GM23248 (cell line): ENCODE measurements at regions not wholly inside any gene's neighbourhood (a gene's known extent, or its start where the extent isn't known, plus 50 kb on each side); places are given as distances from the start of the nearest gene placed in this dataset.

Experiments used
- DNase-seq: peaks from one replicate; pipeline ENCODE4 v3.0.0-alpha.2; 2015
- H2AFZ ChIP-seq: fragments of 200-600 bp; sonication (generic); 2 replicates; pipeline ENCODE4 v1.6.1; 2016; ENCODE audit warnings: antibody characterized with exemption
- H3F3A ChIP-seq: fragments of 200-600 bp; sonication (generic); 2 replicates; pipeline ENCODE4 v1.6.1; 2016; ENCODE audit warnings: mild to moderate bottlenecking, antibody characterized with exemption, mixed run types; ENCODE audit not compliant: insufficient read depth
- H3K27ac ChIP-seq: fragments of 200-600 bp; sonication (generic); 2 replicates; pipeline ENCODE4 v1.5.1; 2016; ENCODE audit warnings: mild to moderate bottlenecking
- H3K27me3 ChIP-seq: fragments of 200-600 bp; sonication (generic); replicated peaks from 2 replicates; pipeline ENCODE4 v1.6.1; 2016; ENCODE audit warnings: mild to moderate bottlenecking; ENCODE audit not compliant: insufficient read depth
- H3K36me3 ChIP-seq: fragments of 200-600 bp; sonication (generic); 2 replicates; pipeline ENCODE4 v1.6.1; 2016; ENCODE audit warnings: low read depth, mild to moderate bottlenecking
- H3K4me1 ChIP-seq: fragments of 200-600 bp; sonication (generic); 2 replicates; pipeline ENCODE4 v1.6.1; 2016; ENCODE audit warnings: mild to moderate bottlenecking; ENCODE audit not compliant: insufficient read depth
- H3K4me2 ChIP-seq: fragments of 200-600 bp; sonication (generic); one replicate; pipeline ENCODE4 v1.6.1; 2016; ENCODE audit warnings: mild to moderate bottlenecking; ENCODE audit not compliant: unreplicated experiment
- H3K4me3 ChIP-seq: fragments of 200-600 bp; sonication (generic); 2 replicates; pipeline ENCODE4 v1.5.1; 2016; ENCODE audit warnings: mild to moderate bottlenecking
- H3K79me2 ChIP-seq: fragments of 200-600 bp; sonication (generic); 2 replicates; pipeline ENCODE4 v1.6.1; 2016; ENCODE audit warnings: mild to moderate bottlenecking; ENCODE audit not compliant: insufficient read depth
- H3K9ac ChIP-seq: fragments of 200-600 bp; sonication (generic); 2 replicates; pipeline ENCODE4 v1.6.1; 2016; ENCODE audit warnings: mild to moderate bottlenecking
- H3K9me2 ChIP-seq: fragments of 200-600 bp; sonication (generic); 2 replicates; pipeline ENCODE4 v1.6.1; 2016; ENCODE audit warnings: mixed run types, mild to moderate bottlenecking, moderate library complexity; ENCODE audit not compliant: insufficient read depth
- H3K9me3 ChIP-seq: fragments of 200-600 bp; sonication (generic); one replicate; pipeline ENCODE4 v1.6.1; 2017; ENCODE audit warnings: low read depth
- H4K20me1 ChIP-seq: fragments of 200-600 bp; sonication (generic); 2 replicates; pipeline ENCODE4 v1.6.0; 2016; ENCODE audit not compliant: insufficient read depth
- EZH2 ChIP-seq: fragments of 200-600 bp; sonication (generic); IDR thresholded peaks from 2 replicates; pipeline ENCODE4 v1.6.1; 2018; ENCODE audit warnings: antibody characterized with exemption, mild to moderate bottlenecking; ENCODE audit not compliant: insufficient read depth, poor library complexity, severe bottlenecking
- EZH2phosphoT487 ChIP-seq: fragments of 200-600 bp; sonication (generic); IDR thresholded peaks from 2 replicates; pipeline ENCODE4 v1.6.1; 2018; ENCODE audit warnings: antibody characterized with exemption, moderate library complexity, mild to moderate bottlenecking, low read depth; ENCODE audit not compliant: insufficient read depth
- WGBS, 2 experiments: methylation state at CpG; one replicate each; pipeline ENCODE4 v1.1.6; 2015 to 2017; ENCODE audit warnings: low lambda C conversion rate in 2 of 2, low coverage in 1 of 2; ENCODE audit errors: missing lambda C conversion rate in 2 of 2; 5-methylcytosine and 5-hydroxymethylcytosine counted together
- in situ Hi-C: fragments of 300-500 bp; cut with MboI; formaldehyde crosslinking; loops from 2 replicates; pipeline ENCODE4 v1.15.0; 2020

GRCh38 chr20:48455651-48456365, 372.0 kb downstream of the PREX1 start:
- in situ Hi-C loops: no loop called here
- no peak for TF ChIP-seq EZH2
- TF ChIP-seq EZH2phosphoT487: no peak
- H3K4me3 ChIP-seq: no peak overlapping the region
- H4K20me1 ChIP-seq: no peaks in the 10 kb centered on the region
- H3K9me3 ChIP-seq: no peaks in the 10 kb centered on the region
- H3K27ac ChIP-seq: no peak overlapping the region
- no peak overlapping the region for H3K4me2 ChIP-seq
- no peak overlapping the region for H3K9ac ChIP-seq
- H2AFZ ChIP-seq: no peak overlapping the region
- H3K9me2 ChIP-seq: no peaks in the 10 kb centered on the region
- H3K36me3 ChIP-seq: no peaks in the 10 kb centered on the region
- 44 to 45% methylated on average over 16 of the region's 16 CpGs for WGBS, 2 experiments
- H3K79me2 ChIP-seq: no peaks in the 10 kb centered on the region
- H3F3A ChIP-seq: no peaks in the 10 kb centered on the region
- DNase-seq: no peak
- no peaks in the 10 kb centered on the region for H3K4me1 ChIP-seq
- H3K27me3 ChIP-seq: no peaks in the 10 kb centered on the region

GRCh38 chr20:48454671-48455490, 372.9 kb downstream of the PREX1 start:
- H3K79me2 ChIP-seq: no peaks in the 10 kb centered on the region
- no peak overlapping the region for H3K27ac ChIP-seq
- in situ Hi-C loops: no loop called here
- TF ChIP-seq EZH2phosphoT487: no peak
- TF ChIP-seq EZH2: no peak
- no peak overlapping the region for H2AFZ ChIP-seq
- no peak overlapping the region for H3K4me2 ChIP-seq
- WGBS, 2 experiments: 31 to 32% methylated on average over 11 to 14 of the region's 14 CpGs
- no peaks in the 10 kb centered on the region for H3K27me3 ChIP-seq
- no peaks in the 10 kb centered on the region for H4K20me1 ChIP-seq
- no peaks in the 10 kb centered on the region for H3F3A ChIP-seq
- no peaks in the 10 kb centered on the region for H3K9me3 ChIP-seq
- no peaks in the 10 kb centered on the region for H3K4me1 ChIP-seq
- no peaks in the 10 kb centered on the region for H3K9me2 ChIP-seq
- H3K4me3 ChIP-seq: no peak overlapping the region
- no peak overlapping the region for H3K9ac ChIP-seq
- DNase-seq: no peak
- no peaks in the 10 kb centered on the region for H3K36me3 ChIP-seq

- no peaks in the 10 kb centered on the region for H3K27me3 ChIP-seq
- no peak overlapping the region for H3K9ac ChIP-seq
- no peaks in the 10 kb centered on the region for H3F3A ChIP-seq
- no peak overlapping the region for H3K4me2 ChIP-seq
- no peaks in the 10 kb centered on the region for H3K4me1 ChIP-seq
- H3K4me3 ChIP-seq: no peak overlapping the region
- H3K9me2 ChIP-seq: no peaks in the 10 kb centered on the region
- WGBS, 2 experiments: 69 to 73% methylated on average over 15 of the region's 15 CpGs
- no peak overlapping the region for H2AFZ ChIP-seq
- H3K27ac ChIP-seq: no peak overlapping the region
- DNase-seq: no peak
- in situ Hi-C loops: no loop called here
- no peaks in the 10 kb centered on the region for H4K20me1 ChIP-seq
- H3K79me2 ChIP-seq: no peaks in the 10 kb centered on the region
- no peaks in the 10 kb centered on the region for H3K36me3 ChIP-seq
- H3K9me3 ChIP-seq: no peaks in the 10 kb centered on the region
- TF ChIP-seq EZH2phosphoT487 (no peak), EZH2 (no peak)
These were observed 374.2 kb downstream of the PREX1 start for GRCh38 chr20:48453477-48454093.

GRCh38 chr20:48451401-48451800, 376.4 kb downstream of the PREX1 start:
- WGBS, 2 experiments: 53 to 61% methylated on average over 6 of the region's 6 CpGs
- in situ Hi-C loops: no loop called here
- Histone ChIP-seq H3K9me3 (no peaks in the 10 kb centered on the region), H2AFZ (no peak overlapping the region), H3K4me1 (no peaks in the 10 kb centered on the region), H3K27ac (no peak overlapping the region), H3K79me2 (no peaks in the 10 kb centered on the region), H3K4me3 (no peak overlapping the region), H3K9ac (no peak overlapping the region), H3K9me2 (no peaks in the 10 kb centered on the region), H3K27me3 (no peaks in the 10 kb centered on the region), H3K4me2 (no peak overlapping the region), H3K36me3 (no peaks in the 10 kb centered on the region), H4K20me1 (no peaks in the 10 kb centered on the region), H3F3A (no peaks in the 10 kb centered on the region)
- TF ChIP-seq EZH2phosphoT487: no peak
- no peak for TF ChIP-seq EZH2
- no peak for DNase-seq
